8988T (cell line): ENCODE measurements at regions not wholly inside any gene's neighbourhood (a gene's known extent, or its start where the extent isn't known, plus 50 kb on each side); places are given as distances from the start of the nearest gene placed in this dataset.

Experiments
- DNase-seq: peaks from one replicate; pipeline ENCODE4 v3.0.0; 2011

DNA sequence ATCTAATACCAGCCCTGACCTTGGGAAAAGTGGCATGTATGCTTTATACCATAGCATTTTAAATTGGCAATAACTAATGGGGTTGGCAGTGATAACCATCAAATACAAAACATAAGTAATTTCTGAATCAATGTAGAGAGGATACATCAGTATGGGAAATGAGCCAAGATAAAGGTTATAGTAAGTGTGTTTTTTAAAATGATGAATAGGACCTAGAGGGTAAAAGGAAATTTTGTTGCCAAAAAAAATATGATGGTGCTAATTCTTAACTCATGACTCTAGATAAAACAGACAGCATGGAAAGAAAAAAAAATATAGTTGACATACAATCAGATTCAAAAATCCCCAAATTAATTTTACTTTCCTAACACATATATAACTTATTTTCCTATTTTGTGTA, 75.4 kb upstream of the ROBO1 start:
- no peak for DNase-seq

DNA sequence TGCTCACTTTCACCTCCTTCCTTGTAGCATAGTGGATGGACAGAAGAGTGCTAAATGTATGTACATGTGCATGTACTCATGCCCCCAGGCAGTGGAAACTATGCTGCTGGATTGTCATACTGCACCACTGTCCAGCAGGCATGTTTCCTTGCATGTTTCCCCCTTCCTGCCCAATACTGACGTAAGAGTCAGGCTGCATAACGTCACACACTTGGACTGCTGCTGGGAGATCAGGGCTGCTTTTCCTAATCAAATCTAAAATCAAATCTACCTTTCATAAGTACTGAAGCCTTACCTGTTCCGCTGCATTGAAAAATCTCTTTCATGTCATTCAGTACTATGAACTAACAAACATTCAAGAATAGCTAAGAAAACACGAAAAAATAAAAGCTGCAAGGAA, 67.9 kb upstream of the ROBO1 start:
- DNase-seq: no peak

DNA sequence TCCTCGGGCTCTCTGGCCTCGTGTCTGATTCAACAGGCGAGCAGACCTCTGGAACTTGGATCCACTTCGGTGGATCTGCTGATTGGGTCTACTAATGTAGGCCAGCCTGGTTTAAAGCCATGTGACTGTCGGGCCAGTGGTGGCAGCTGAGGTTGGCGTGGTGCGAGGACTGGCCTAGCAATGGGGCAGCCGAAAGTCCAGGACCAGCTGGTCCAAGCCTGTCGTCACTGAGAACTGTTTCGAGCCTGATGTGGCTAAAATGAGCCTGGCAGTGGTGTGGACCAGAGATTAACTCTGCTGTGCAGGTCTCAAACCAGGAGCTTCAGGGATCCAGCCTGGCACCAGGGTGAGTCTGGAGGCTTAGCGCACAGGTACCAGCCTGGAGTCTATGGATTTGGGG, 56.4 kb upstream of the ROBO1 start:
- no peak for DNase-seq

DNA sequence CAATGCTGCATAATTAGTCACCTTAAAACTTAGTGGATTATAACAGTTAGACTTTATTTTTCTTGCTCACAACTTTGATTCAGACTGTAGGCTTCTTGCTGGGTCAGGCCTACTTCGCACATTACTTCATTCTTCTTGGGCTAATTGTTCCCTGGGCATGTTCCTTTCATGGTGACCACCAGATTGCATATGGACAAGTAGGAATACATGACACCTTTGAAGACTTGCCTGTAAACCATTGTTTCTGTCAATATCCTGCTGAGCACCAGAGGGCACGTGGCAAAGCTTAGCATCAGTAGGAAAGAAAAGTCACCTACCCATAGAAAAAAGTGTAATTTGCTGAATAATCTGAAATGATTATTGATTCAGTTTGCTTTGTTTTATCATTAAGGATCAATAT, 54.3 kb upstream of the ROBO1 start:
- DNase-seq: no peak

DNA sequence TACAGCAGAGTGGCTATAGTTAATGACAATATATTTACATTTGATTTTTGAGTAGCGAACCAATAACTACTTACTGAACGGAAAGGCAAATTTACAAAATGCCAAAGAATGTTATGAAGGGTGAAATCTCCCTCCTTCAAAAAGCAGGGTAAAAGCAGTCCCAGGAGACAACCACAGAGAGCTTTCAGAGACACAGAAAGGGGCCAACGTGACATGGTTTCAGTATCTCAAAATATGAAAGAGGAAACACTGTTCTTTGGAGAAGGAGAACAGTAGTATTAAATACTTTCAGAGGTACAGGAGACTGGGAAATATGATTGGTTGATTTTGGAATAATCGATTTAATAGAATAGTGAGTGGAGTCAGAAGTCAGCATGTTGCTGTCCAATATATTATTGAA, 52.3 kb upstream of the ROBO1 start:
- DNase-seq: no peak

DNA sequence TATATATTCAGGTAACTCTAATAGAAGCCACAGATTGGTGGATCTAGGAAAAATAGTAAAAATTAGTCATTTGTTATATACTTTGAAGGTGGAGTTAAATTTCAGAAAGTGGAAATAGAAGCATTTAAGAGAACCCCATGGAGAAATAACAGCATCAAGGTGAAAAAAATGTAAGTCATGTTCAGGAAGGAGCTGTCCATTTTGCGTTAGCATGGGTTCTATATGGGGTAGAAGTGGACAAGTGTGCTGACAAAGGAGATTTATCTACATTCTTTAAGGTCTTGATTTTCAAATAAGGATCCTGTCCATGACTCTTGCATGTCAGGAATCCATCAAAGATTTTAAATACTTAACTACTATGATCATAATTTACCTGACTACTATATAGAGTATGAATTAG, 50.2 kb upstream of the ROBO1 start:
- no peak for DNase-seq
